T-helper 1 cell treated with Interleukin-12 subunit alpha and Interleukin-12 subunit beta and Interleukin-4 antibody, amounts not matched to agents 30 μg/mL and 1 μg/mL, for 36 hours (primary cell): ENCODE measurements at regions not wholly inside any gene's neighbourhood (a gene's known extent, or its start where the extent isn't known, plus 50 kb on each side); places are given as distances from the start of the nearest gene placed in this dataset.

ENCODE experiments used
- H3K27ac Mint-ChIP-seq: one replicate; pipeline ENCODE4 v1.8.0; 2021; ENCODE audit warnings: mild to moderate bottlenecking, mixed read lengths
- H3K27me3 Mint-ChIP-seq: one replicate; pipeline ENCODE4 v1.8.0; 2021; ENCODE audit warnings: low read depth, mixed read lengths
- H3K36me3 Mint-ChIP-seq: one replicate; pipeline ENCODE4 v1.8.0; 2021; ENCODE audit warnings: low read depth, mixed read lengths
- H3K4me1 Mint-ChIP-seq: one replicate; pipeline ENCODE4 v1.8.0; 2021; ENCODE audit warnings: low read depth, mixed read lengths
- H3K4me3 Mint-ChIP-seq: one replicate; pipeline ENCODE4 v1.8.0; 2021; ENCODE audit warnings: mild to moderate bottlenecking, moderate library complexity, mixed read lengths
- H3K9me3 Mint-ChIP-seq: one replicate; pipeline ENCODE4 v1.8.0; 2021; ENCODE audit warnings: mixed read lengths

DNA sequence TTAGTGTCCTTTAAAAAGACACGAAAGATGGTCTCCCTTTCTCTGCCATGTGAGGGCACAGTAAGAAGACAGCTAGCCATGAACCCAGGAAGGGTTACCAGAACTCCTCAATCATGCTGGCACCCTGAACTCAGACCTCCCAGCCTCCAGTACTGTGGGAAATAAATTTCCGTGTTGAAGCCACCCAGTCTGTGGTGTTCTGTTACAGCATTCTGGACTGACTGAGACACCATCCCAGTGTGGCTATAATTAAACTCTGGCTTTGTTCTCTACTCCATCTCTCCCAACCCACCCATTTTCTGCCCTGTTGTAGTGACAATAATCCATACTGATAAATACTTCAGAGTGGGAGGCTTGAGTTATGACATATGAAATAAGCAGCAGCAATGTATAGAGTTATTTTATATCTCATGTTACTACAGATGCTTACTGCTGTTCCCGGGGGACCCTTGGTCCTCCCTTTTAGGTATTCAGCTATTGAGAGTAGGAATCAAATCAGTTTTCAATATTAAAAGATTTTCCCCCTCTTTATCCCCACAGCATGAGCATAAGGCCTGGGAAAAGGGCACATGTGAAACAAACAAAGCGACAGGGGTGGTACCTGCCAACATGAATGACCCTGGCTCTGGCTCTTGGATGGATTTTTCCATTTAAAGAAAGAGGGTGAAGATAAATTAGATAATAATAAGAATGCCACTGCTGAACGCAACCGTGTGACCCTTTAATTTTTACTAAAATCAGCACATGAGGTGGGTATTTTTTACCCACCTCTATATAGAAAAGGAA, 224.3 kb upstream of the SLC35B3 start:
- Mint-ChIP-seq H3K4me1 (no peaks in the 10 kb centered on the region), H3K4me3 (no peak overlapping the region), H3K27me3 (no peaks in the 10 kb centered on the region), H3K36me3 (no peaks in the 10 kb centered on the region), H3K9me3 (peaks cover 4% of the 10 kb centered on the region), H3K27ac (no peak overlapping the region)

GRCh38 chr6:8658416-8658815, 223.1 kb upstream of the SLC35B3 start:
- no peaks in the 10 kb centered on the region for H3K27me3 Mint-ChIP-seq

GRCh38 chr6:8657522-8657921, 222.2 kb upstream of the SLC35B3 start:
- Mint-ChIP-seq H3K9me3 (peaks cover 4% of the 10 kb centered on the region), H3K36me3 (no peaks in the 10 kb centered on the region), H3K4me3 (no peak overlapping the region), H3K4me1 (no peaks in the 10 kb centered on the region), H3K27me3 (no peaks in the 10 kb centered on the region), H3K27ac (no peak overlapping the region)

More at GRCh38 chr6:8658416-8658815, 223.1 kb upstream of the SLC35B3 start:
- H3K27ac Mint-ChIP-seq = no peak overlapping the region
- H3K4me3 Mint-ChIP-seq = no peak overlapping the region
- no peaks in the 10 kb centered on the region for H3K36me3 Mint-ChIP-seq
- peaks cover 4% of the 10 kb centered on the region for H3K9me3 Mint-ChIP-seq
- no peaks in the 10 kb centered on the region for H3K4me1 Mint-ChIP-seq

DNA sequence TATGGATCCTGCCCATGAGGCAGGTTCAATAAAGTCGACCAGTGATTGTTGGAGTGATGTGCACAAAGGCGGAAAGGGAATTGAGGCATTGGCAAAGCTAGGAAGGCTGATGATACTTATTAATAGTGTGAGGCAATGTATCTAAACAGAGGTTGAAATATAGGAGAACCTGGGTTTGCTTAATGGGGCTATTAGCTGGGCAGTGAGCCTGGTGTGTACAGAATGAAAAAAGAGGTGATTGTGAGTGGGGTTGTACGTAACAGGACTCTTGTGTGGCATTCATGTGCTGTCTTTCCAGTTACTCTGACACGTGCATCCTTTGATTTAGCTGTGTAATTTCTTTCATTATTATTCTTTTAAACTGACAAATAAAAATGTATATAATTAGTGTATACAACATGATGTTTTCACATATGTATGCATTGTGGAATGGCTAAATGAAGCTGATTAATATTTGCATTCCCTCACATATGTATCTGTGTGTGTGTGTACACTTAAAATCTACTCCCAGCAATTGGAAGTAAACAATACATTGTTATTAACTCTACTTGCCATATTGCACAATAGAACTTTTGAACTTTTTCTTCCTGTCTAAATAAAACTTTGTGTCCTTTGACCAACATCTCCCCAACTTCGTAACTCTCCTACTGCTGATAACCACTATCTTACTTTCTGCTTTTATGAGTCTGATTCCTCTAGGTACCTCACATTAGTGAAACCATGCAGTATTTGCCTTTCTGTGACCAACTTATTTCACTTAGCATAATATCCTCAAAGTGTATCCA, 220.5 kb upstream of the SLC35B3 start:
- Mint-ChIP-seq H3K4me3 (no peak overlapping the region), H3K27ac (no peak overlapping the region), H3K36me3 (no peaks in the 10 kb centered on the region), H3K4me1 (no peaks in the 10 kb centered on the region), H3K27me3 (no peaks in the 10 kb centered on the region), H3K9me3 (peaks cover 4% of the 10 kb centered on the region)

- Mint-ChIP-seq H3K4me1 (no peaks in the 10 kb centered on the region), H3K27ac (no peak overlapping the region), H3K36me3 (no peaks in the 10 kb centered on the region), H3K4me3 (no peak overlapping the region), H3K9me3 (peaks cover 8% of the 10 kb centered on the region), H3K27me3 (no peaks in the 10 kb centered on the region)
Measured at GRCh38 chr6:8652710-8653109, 217.4 kb upstream of the SLC35B3 start.

GRCh38 chr6:8651998-8652397, 216.7 kb upstream of the SLC35B3 start:
- H3K27ac Mint-ChIP-seq = no peak overlapping the region
- no peaks in the 10 kb centered on the region for H3K4me1 Mint-ChIP-seq
- H3K4me3 Mint-ChIP-seq = no peak overlapping the region
- H3K9me3 Mint-ChIP-seq = peaks cover 9% of the 10 kb centered on the region
- H3K36me3 Mint-ChIP-seq = no peaks in the 10 kb centered on the region
- H3K27me3 Mint-ChIP-seq = no peaks in the 10 kb centered on the region

DNA sequence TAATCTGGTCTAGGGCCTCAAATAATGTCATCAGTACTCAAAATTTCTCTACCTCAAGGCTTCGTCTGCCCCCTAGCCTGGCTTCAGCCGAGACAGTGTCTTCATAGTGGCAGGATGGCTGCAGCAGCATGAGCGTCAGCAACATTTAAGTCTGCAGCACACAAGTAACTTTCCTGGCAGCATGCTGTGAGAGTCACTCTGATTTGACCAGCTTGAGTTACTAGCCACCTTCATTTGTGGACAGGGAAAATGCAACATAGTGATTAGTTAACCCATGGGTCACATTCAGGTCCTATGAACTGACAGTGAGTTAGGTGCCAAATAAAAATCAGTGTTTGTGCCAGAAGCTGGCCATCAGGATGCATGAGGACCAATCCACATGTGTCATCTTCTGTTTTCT, 209.9 kb upstream of the SLC35B3 start:
- Mint-ChIP-seq H3K4me1 (no peaks in the 10 kb centered on the region), H3K27me3 (no peaks in the 10 kb centered on the region), H3K36me3 (no peaks in the 10 kb centered on the region), H3K9me3 (peaks cover 18% of the 10 kb centered on the region), H3K4me3 (no peak overlapping the region), H3K27ac (no peak overlapping the region)

GRCh38 chr6:8644306-8644705, 209.0 kb upstream of the SLC35B3 start:
- Mint-ChIP-seq H3K27ac (no peak overlapping the region), H3K36me3 (no peaks in the 10 kb centered on the region), H3K4me3 (no peak overlapping the region), H3K27me3 (no peaks in the 10 kb centered on the region), H3K9me3 (peaks cover 21% of the 10 kb centered on the region), H3K4me1 (no peaks in the 10 kb centered on the region)

DNA sequence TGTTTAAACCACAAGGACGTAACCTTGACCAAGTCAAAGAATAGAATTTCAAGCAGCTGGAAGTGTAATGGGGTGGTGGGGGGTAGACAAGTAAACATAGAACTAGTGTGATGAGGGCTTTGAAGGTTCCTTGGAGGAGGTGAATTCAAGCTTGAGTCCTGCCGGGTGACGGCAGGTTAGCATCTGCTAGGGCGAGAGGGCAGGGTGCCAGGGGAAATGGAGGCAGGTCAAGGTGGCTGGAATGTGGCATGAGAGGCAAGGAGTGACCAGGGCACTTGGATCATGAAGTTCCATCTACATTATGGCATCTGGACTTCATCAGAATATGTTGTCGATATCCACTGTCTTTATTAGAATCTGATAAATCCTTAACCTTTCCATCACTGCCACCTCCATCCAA, 207.5 kb upstream of the SLC35B3 start:
- peaks cover 16% of the 10 kb centered on the region for H3K9me3 Mint-ChIP-seq

GRCh38 chr6:8642131-8642530, 206.8 kb upstream of the SLC35B3 start:
- Mint-ChIP-seq H3K36me3 (no peaks in the 10 kb centered on the region), H3K27me3 (no peaks in the 10 kb centered on the region), H3K9me3 (peaks cover 19% of the 10 kb centered on the region), H3K4me3 (no peak overlapping the region), H3K27ac (no peak overlapping the region), H3K4me1 (no peaks in the 10 kb centered on the region)

More for the DNA sequence above, 207.5 kb upstream of the SLC35B3 start:
- Mint-ChIP-seq H3K27ac (no peak overlapping the region), H3K4me3 (no peak overlapping the region), H3K4me1 (no peaks in the 10 kb centered on the region), H3K27me3 (no peaks in the 10 kb centered on the region), H3K36me3 (no peaks in the 10 kb centered on the region)

DNA sequence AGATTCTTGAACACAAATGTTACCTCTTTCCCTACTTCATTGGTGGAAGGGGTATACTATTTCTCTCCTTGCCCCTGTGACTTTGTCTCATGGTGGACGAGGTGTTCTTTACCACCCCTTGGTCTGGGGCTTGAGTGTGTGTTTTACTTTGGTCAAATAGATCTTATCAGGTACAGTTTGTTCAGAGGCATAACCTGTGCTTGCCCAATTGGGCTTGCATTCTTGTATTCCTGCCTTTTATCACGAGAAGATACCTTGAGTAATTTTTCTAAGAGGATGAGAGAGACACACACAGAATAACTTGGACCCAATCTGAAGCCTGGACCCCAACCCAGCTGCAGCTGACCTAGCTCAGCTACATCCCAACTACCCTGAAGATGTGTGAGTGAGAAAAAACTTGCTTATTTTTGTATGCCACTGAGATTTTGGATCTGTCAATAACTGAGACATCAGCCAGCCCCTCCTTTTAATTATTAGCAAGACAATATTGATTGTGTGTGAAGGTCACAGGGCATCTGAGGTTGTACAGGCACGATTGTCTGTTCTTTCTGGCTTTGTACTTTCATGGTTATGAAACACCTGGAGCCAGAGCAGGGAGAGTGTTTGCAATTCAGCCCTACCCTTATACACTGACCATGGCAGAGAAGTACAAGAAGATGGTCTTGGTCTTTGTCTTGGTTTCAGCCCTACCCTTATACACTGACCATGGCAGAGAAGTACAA, 204.7 kb upstream of the SLC35B3 start:
- no peak overlapping the region for H3K27ac Mint-ChIP-seq
- no peaks in the 10 kb centered on the region for H3K36me3 Mint-ChIP-seq
- no peaks in the 10 kb centered on the region for H3K27me3 Mint-ChIP-seq
- H3K4me3 Mint-ChIP-seq = no peak overlapping the region
- peaks cover 17% of the 10 kb centered on the region for H3K9me3 Mint-ChIP-seq
- H3K4me1 Mint-ChIP-seq = no peaks in the 10 kb centered on the region

- Mint-ChIP-seq H3K9me3 (peaks cover 16% of the 10 kb centered on the region), H3K4me1 (no peaks in the 10 kb centered on the region), H3K4me3 (no peak overlapping the region), H3K27ac (no peak overlapping the region), H3K27me3 (no peaks in the 10 kb centered on the region), H3K36me3 (no peaks in the 10 kb centered on the region)
Measured at GRCh38 chr6:8637896-8638597, 202.7 kb upstream of the SLC35B3 start.

DNA sequence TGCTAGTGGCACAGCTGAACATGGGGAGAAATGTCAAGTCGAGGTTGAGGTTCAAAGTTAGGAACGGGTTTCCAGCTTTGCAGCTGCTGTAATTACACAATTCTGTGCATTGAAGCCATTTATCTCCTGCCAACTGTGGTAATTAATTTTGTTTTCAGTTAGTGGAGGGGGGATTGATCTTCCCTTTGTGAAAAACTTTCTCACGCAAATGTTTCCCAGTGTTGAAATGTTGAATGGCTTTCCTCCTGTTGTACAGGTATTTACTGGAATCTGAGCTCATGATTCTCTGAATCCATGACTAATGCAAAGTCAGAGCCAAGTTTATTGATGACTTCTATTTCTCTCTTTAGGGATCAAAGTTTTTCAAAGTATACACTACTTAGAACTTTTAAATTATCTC, 198.4 kb upstream of the SLC35B3 start:
- Mint-ChIP-seq H3K4me3 (no peak overlapping the region), H3K27me3 (no peaks in the 10 kb centered on the region), H3K36me3 (no peaks in the 10 kb centered on the region), H3K9me3 (peaks cover 13% of the 10 kb centered on the region), H3K4me1 (no peaks in the 10 kb centered on the region), H3K27ac (no peak overlapping the region)

- Mint-ChIP-seq H3K4me1 (no peaks in the 10 kb centered on the region), H3K27me3 (no peaks in the 10 kb centered on the region), H3K27ac (no peak overlapping the region), H3K4me3 (no peak overlapping the region), H3K9me3 (peaks cover 3% of the 10 kb centered on the region), H3K36me3 (no peaks in the 10 kb centered on the region)
Measured at GRCh38 chr6:8628736-8629135, 193.4 kb upstream of the SLC35B3 start.
